ENCODE measurements at regions not wholly inside any gene's neighbourhood (a gene's known extent, or its start where the extent isn't known, plus 50 kb on each side); places are given as distances from the start of the nearest gene placed in this dataset.

- peak; percentile 27 for DNase-seq (ENCODE audit: low spot score)
Measured at GRCh38 chr10:64209561-64209960, 688.4 kb downstream of the REEP3 start.

- no peak for DNase-seq (ENCODE audit: low spot score)
Measured at GRCh38 chr10:64210211-64210610, 689.0 kb downstream of the REEP3 start.

GRCh38 chr10:64211466-64211865 is 690.3 kb downstream of the REEP3 start:
- no peak for DNase-seq (ENCODE audit: low spot score)

DNA sequence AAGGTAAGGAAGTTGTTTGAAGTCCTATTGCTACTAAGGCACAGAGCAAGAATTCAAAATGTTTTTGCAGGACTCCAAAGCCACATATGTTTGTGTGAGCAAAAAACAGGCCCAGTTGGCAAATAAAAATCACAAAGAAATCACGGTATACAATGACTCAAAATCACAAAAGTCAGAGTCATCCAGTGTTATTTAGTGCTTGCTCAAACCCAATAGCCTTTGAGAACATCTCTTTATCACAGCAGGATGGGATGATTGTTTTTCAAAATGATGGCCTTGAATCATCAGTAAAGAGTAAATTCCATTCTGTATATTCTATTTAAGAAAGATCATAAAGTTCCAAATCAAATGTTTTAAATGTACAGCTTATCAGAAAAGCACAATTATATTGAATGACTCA is 693.9 kb downstream of the REEP3 start:
- DNase-seq (ENCODE audit: low spot score), result no peak

GRCh38 chr10:64219271-64220025 is 698.2 kb downstream of the REEP3 start:
- DNase-seq (ENCODE audit: low spot score), result no peak

DNA sequence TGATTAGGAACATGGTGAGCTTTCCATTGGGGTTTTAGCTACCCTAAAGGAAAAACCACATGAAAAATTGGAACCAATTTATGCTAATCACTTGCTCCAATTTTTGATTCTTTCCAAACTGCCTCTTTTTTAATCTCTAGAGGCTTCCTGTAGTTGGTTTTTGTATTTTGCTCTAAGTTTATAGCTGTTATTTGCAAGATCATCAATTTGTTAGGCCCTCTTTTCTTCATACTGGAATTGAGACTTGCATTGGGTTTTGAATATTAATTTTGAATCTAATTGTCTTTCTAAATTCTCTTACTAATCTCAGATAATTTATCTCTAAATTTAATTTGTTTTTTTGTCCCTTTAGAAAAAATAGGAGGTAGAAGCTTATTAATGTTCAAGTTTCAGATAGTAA is 713.3 kb downstream of the REEP3 start:
- no peak for DNase-seq (ENCODE audit: low spot score)

- DNase-seq (ENCODE audit: low spot score), result no peak
Measured at GRCh38 chr10:64257704-64258103, 736.5 kb downstream of the REEP3 start.

- DNase-seq (ENCODE audit: low spot score), result no peak
Measured at GRCh38 chr10:64261092-64261491, 739.9 kb downstream of the REEP3 start.

DNA sequence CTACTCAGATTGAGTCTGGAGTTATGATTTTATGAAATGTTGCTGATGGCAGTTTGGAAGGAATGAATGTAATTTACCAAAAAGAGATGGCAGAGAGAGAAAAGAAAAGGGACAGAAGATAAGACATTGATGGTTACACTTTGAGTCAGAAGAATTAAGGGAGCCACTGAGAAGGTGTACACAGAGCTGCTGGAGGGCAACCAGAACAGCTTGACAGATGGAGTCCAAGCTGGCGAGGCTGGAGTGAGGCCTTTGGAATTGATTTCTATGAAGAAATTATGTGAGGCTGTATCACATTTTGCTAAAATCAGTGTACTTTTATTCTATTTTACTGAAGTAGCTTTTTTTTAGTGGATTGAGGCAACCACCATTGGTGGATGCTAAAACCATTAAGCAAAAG is 740.5 kb downstream of the REEP3 start:
- DNase-seq (ENCODE audit: low spot score), result no peak

GRCh38 chr10:64265961-64266360 is 744.8 kb downstream of the REEP3 start:
- DNase-seq (ENCODE audit: low spot score), result no peak

GRCh38 chr10:64271508-64271907 is 750.3 kb downstream of the REEP3 start:
- no peak for DNase-seq (ENCODE audit: low spot score)

DNA sequence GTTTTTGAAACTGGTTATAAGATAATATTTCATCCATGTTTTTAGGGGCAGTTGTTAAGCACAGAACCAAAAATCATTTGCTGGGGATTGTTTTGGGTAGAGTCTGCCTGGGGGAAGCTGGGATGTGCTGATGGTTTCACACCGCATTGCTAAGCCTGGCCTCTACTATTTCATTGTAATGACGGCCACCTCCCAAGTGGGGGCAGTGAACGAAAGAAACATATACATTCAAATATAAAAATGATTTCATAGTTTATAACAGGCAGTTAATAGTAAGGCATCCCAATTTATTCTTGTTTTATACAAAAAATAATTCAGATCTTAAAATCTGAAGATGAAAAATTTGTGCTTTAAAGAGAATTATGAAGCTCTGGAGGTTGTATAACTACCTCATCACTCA is 750.8 kb downstream of the REEP3 start:
- no peak for DNase-seq (ENCODE audit: low spot score)

GRCh38 chr10:64275001-64275400 is 753.8 kb downstream of the REEP3 start:
- no peak for DNase-seq (ENCODE audit: low spot score)

DNA sequence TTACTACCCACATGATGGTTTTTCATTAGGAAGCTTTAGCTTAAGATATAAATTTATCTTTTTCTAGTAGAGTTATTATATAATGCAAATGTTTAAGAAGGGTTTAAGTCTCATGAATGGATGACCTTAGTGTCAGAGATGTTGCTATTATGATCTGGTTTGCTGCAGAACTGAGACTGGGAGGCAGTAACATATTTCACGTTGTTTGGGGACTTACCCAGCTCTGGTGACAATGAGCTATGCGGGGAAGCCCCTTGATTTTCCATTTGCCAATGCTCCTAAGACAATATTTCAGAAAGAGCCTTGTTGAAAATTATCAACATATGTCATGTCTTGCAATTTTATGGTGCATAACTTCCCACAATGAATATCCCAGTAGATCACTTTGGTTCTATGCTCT is 754.6 kb downstream of the REEP3 start:
- DNase-seq (ENCODE audit: low spot score), result no peak

DNA sequence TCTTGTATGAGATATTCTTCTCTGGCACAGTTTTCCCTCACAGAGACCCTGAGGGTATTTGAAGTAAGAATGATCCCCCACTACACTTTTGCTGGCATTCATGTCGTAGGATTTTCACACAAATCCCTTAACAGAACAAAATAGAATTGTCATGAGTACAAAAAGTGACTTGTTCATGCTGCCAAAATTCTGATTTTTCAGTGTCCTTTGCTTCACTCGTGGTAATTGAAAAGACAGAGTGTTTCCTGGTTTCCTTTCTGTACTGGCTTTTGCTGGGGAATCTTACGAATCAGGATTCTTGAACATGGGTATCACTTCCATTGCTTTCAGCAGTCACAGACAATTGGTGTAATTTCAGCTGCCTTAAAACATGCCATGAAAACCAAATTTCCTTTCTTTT is 756.3 kb downstream of the REEP3 start:
- no peak for DNase-seq (ENCODE audit: low spot score)

GRCh38 chr10:64283621-64284020 is 762.4 kb downstream of the REEP3 start:
- no peak for DNase-seq (ENCODE audit: low spot score)

GRCh38 chr10:64286533-64286932 is 765.3 kb downstream of the REEP3 start:
- no peak for DNase-seq (ENCODE audit: low spot score)

GRCh38 chr10:64288404-64288803 is 767.2 kb downstream of the REEP3 start:
- no peak for DNase-seq (ENCODE audit: low spot score)

GRCh38 chr10:64303566-64303965 is 782.4 kb downstream of the REEP3 start:
- DNase-seq (ENCODE audit: low spot score), result no peak

DNA sequence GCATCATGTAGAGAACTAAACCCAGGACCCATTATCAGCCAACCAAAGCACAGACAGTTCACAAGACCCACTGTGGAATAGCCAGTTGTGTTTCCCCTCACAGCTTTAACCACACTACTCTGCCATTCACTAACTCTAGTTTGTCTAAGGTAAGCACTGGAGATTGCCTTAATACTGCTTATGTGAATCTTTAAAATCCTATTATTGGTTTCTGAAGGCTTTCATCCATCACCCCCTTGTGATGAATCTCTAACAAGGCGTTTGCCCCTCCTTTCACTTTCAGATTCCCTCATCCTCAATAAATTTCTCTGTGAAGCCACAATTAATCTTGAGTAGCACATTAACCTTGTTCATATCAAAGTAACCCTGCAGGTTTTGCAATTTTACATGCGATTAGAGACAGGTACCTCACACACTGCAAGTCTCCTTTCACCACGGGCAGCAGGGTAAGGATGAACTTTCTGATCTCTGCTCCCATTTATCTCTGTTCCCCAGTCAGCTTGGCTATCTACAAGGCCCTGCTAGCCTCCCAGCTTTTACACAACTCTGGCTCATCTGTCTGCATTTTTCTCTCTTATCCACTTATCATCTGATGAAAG is 785.6 kb downstream of the REEP3 start:
- no peak for DNase-seq (ENCODE audit: low spot score)

DNA sequence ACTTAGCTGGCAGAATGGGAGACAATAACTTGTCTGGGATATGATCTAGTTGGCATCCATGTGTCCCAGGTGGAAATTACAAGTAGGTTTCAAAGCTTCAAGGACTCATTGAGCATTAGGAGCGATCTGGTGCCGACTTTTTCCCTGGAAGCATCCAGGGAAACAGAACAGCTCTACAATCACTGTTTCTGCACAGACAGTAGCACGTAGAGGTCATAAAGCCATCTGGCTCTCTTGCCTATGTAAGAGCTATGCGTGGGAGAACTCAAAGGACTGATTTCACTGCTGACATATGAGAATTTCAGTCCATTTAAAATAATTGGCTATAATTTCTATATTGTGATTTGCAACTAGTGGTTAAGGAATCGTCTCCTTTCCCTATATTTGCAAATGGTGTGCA is 791.7 kb downstream of the REEP3 start:
- DNase-seq (ENCODE audit: low spot score), result no peak

DNA sequence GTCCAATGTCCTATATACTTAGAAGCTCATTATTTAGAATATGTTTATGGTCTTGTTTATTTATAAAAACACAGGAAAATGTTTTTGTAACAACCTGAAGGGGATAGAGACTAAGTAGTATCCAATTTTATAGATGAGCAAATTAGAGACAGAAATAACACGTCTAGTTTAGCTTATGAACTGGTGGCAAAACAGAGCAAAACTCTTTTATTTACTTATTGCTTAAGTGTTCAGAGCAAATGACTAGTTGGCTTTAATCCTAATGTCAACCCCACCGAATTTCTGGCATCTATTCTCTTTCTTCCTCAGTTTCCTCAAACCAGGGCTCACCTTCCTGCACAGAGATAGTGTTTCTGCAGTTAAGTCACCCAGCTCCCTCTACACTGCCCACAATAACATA is 792.8 kb downstream of the REEP3 start:
- DNase-seq (ENCODE audit: low spot score), result no peak

DNA sequence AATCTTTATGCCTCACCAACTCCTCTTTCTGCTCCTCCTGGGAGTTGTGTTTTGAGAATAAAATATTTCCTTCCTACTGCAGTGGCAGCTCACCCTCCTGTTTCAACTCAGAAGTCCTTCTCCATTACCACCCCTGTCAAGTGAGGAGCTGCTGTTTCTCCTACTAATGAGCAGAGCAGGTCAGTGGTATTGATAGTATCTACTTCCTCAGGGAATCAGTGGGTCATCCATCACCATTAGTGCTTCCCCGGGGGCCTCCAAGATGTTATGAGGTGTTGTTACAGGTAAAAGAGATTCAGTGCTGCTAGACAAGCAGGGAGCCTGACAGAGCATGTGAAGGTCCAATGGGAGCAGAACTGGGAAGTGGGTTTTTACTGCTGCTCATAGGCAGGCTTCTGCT is 795.2 kb downstream of the REEP3 start:
- DNase-seq (ENCODE audit: low spot score), result no peak

DNA sequence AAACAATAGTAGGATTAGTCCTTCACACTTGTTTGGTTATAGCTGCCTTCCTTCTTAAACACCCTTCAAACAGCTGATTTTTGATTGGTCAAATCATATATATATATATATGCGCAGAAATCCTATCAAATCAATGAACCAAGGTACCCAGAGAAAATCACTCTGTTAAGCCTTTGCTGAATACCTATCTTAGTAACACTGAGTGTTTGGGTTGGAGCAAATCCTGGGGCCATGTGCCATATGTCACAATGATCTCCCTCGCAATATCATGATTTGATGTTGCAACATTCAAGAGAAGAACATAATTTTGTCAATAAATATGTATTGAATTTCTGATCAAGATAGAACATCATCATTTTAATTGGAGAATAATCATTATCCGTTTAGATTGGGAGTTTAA is 795.6 kb downstream of the REEP3 start:
- no peak for DNase-seq (ENCODE audit: low spot score)

Data from A172 (cell line).